ENCODE measurements at regions not wholly inside any gene's neighbourhood (a gene's known extent, or its start where the extent isn't known, plus 50 kb on each side); places are given as distances from the start of the nearest gene placed in this dataset.

DNA sequence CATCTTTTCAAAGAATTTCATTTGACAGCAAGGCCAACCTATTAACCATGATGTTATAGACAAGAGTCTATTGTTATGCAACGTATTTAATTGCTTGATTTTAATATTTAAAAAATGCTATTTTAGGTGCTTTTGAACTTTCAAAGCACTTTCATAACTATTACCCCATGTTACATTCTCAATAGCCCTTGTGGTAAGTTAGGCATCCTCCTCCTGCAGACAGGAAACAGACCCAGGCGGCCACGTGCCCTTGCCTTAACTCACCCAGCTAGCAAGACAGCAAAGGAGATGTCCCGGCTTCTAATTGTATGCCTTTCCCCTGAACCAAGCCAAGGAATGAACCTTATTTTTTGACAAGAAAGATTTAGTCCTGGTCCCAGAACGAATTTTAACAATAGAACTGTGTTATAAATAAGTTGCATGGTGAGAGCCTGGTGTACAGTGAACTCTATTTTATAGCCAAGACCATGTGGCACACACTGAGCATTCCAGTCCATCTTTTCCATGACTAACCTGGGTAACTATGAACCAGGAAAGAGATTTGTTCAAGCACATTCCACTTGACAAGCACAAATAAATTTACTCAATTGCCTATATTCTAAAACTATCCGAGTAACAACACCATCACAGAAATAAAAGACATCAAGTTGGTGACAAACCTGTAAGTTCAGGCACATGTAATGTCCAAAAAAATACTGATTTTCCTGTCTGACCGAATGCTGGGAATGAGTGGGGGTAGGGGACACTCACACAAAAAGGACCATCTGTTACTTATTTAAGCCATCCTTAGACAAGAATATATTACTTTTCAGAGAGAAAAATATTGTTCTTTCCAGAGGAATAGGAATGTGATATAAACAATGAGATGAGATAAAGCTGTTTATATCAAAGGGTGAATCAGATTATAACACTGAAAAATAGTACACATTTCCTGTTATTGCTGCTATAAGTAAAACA, 163.0 kb downstream of the EFNB2 start:
- TF ChIP-seq, protein P1, sequence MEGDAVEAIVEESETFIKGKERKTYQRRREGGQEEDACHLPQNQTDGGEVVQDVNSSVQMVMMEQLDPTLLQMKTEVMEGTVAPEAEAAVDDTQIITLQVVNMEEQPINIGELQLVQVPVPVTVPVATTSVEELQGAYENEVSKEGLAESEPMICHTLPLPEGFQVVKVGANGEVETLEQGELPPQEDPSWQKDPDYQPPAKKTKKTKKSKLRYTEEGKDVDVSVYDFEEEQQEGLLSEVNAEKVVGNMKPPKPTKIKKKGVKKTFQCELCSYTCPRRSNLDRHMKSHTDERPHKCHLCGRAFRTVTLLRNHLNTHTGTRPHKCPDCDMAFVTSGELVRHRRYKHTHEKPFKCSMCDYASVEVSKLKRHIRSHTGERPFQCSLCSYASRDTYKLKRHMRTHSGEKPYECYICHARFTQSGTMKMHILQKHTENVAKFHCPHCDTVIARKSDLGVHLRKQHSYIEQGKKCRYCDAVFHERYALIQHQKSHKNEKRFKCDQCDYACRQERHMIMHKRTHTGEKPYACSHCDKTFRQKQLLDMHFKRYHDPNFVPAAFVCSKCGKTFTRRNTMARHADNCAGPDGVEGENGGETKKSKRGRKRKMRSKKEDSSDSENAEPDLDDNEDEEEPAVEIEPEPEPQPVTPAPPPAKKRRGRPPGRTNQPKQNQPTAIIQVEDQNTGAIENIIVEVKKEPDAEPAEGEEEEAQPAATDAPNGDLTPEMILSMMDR (conservative IDR thresholded peaks at IDR 0.05 in 1 of 2, IDR thresholded peaks at IDR 0.05 in 1 of 2; ENCODE audit: extremely low read depth in 1 of 2, insufficient read depth in 1 of 2, low read depth in 1 of 2, low read length in 2 of 2) = no peak
- TF ChIP-seq EZH2 (IDR thresholded peaks at IDR 0.05; ENCODE audit: borderline replicate concordance, low read length) = no peak

Data from mammary epithelial cell (primary cell).